GM18517 (cell line): ENCODE measurements at regions not wholly inside any gene's neighbourhood (a gene's known extent, or its start where the extent isn't known, plus 50 kb on each side); places are given as distances from the start of the nearest gene placed in this dataset.

Source experiments
- ATAC-seq: cut with Tn5 transposase; IDR thresholded peaks from one replicate; pipeline ENCODE4 v1.9.1; 2021; ENCODE audit warnings: mild to moderate bottlenecking, moderate library complexity; ENCODE audit not compliant: unreplicated experiment

- no peak for ATAC-seq
Observed at GRCh38 chr2:128792476-128793054, 473.9 kb upstream of the HS6ST1 start.

GRCh38 chr2:128793404-128793803, 474.7 kb upstream of the HS6ST1 start:
- ATAC-seq: no peak

- no peak for ATAC-seq
Observed at GRCh38 chr2:128794285-128794684, 475.6 kb upstream of the HS6ST1 start.

GRCh38 chr2:128796321-128796720, 477.7 kb upstream of the HS6ST1 start:
- no peak for ATAC-seq

- no peak for ATAC-seq
Observed at GRCh38 chr2:128797092-128797491, 478.4 kb upstream of the HS6ST1 start.

GRCh38 chr2:128797533-128797932, 478.9 kb upstream of the HS6ST1 start:
- ATAC-seq: peak; percentile 47

- ATAC-seq: peak; percentile 75
Observed at GRCh38 chr2:128797937-128798336, 479.3 kb upstream of the HS6ST1 start.

GRCh38 chr2:128798502-128799283, 480.0 kb upstream of the HS6ST1 start:
- no peak for ATAC-seq

- ATAC-seq: no peak
Observed at GRCh38 chr2:128799284-128799552, 480.6 kb upstream of the HS6ST1 start.

GRCh38 chr2:128799730-128800129, 481.1 kb upstream of the HS6ST1 start:
- ATAC-seq: no peak

- no peak for ATAC-seq
Observed at GRCh38 chr2:128801576-128801975, 482.9 kb upstream of the HS6ST1 start.

GRCh38 chr2:128803222-128803621, 484.6 kb upstream of the HS6ST1 start:
- ATAC-seq: no peak

- ATAC-seq: no peak
Observed at GRCh38 chr2:128805237-128805636, 486.6 kb upstream of the HS6ST1 start.

- ATAC-seq: no peak
Observed at GRCh38 chr2:128805918-128806317, 487.2 kb upstream of the HS6ST1 start.

- ATAC-seq: no peak
Observed at GRCh38 chr2:128807317-128807716, 488.6 kb upstream of the HS6ST1 start.

- ATAC-seq: no peak
Observed at GRCh38 chr2:128808462-128809258, 490.0 kb upstream of the HS6ST1 start.

GRCh38 chr2:128809259-128809636, 490.6 kb upstream of the HS6ST1 start:
- ATAC-seq: no peak

GRCh38 chr2:128809880-128810279, 491.2 kb upstream of the HS6ST1 start:
- no peak for ATAC-seq

GRCh38 chr2:128812183-128812940, 493.7 kb upstream of the HS6ST1 start:
- no peak for ATAC-seq

- ATAC-seq: no peak
Observed at GRCh38 chr2:128813352-128814034, 494.8 kb upstream of the HS6ST1 start.

- no peak for ATAC-seq
Observed at GRCh38 chr2:128815248-128815647, 496.6 kb upstream of the HS6ST1 start.
